Activated T-helper 1 cell treated with anti-CD3 and anti-CD28 coated beads, Interleukin-2, amount 50 U/mL, for 16 hours (primary cell): ENCODE measurements at regions not wholly inside any gene's neighbourhood (a gene's known extent, or its start where the extent isn't known, plus 50 kb on each side); places are given as distances from the start of the nearest gene placed in this dataset.
"Not testable (repeated sequence)": the region's sequence is repeated elsewhere in the genome, so short reads cannot be mapped to it uniquely, and the experiment has no call there.

Source experiments
- DNase-seq, 2 donors: peaks; one replicate each; pipeline ENCODE4 v3.0.0-alpha.2; 2020; ENCODE audit warnings: low read depth in 1 of 2, low spot score in 1 of 2

- not testable (repeated sequence) for DNase-seq
Observed at GRCh38 chr5:1598950-1599737, 75.4 kb upstream of the LPCAT1 start.

DNA sequence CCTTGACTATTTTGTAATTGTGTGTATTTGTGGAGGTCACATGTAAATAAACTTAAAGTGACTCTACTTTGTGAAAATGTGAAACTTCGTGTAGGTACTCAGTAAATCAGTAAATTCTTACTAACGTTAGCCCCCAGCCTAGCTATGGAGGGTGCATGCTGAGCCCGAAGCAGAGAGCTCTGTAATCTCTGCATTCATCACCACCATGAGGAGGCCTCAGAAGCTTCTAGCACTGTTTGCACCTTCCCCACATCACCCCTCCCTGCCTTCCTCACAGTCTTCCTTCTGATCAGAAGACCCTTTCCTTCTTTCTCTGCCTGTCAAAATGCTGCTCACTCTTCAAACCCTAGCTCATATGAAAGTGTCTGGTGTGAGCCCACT is 73.3 kb upstream of the LPCAT1 start:
- DNase-seq, result not testable (repeated sequence)

GRCh38 chr5:1596462-1597092 is 72.8 kb upstream of the LPCAT1 start:
- DNase-seq, result not testable (repeated sequence)

GRCh38 chr5:1594357-1595106 is 70.8 kb upstream of the LPCAT1 start:
- peak; percentile 15 to 22 for DNase-seq

DNA sequence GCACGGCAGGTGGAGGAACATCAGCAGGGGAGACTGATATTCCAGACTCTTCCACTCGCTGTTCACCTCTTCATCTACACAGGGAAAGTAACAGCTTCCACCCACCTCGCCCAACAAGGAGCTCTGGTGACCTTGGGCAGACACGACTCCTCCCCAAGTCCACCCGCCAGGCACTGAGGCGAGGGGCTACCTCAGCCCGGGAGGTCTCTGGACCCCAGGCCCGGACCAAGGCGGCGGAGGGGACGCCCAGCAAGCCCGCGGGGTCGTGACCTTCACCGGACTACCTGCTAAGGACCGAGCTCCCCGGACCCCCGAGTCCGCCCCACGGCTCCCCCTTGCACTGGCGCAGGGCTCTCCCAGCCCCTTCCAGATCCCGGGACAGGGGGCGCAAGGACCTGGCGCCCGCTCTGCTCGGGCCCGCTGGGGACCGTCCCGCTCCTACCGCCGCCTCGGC is 70.2 kb upstream of the LPCAT1 start:
- DNase-seq, result no peak

DNA sequence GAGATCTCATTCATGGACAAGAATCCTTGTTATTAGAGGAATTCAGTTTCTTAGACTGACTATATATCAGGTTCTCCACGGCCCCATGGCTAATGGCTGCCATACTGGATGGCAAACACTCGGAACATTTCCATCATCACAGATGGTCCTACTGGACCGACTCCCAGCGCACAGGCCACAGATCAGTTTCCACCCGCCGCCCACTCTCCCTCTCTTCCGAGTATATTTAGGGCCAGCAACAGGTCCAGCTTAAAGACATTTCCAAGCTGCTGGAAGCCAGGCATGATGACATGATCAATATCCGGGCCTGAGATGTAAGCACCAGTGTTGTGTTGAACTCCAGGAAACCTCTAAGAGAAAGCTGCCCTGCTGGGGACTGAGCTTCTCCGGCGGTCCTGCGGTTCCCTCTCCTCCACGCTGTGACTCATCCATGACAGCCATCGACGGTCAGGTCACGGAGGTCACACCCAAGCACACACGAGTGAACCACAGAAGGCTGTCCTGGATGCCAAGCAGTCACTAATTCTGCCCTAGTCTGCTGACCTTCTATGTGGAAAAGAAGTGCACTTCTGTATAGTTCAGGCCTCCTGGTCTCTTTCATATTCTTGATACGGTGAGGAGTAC is 64.4 kb upstream of the LPCAT1 start:
- not testable (repeated sequence) for DNase-seq

DNA sequence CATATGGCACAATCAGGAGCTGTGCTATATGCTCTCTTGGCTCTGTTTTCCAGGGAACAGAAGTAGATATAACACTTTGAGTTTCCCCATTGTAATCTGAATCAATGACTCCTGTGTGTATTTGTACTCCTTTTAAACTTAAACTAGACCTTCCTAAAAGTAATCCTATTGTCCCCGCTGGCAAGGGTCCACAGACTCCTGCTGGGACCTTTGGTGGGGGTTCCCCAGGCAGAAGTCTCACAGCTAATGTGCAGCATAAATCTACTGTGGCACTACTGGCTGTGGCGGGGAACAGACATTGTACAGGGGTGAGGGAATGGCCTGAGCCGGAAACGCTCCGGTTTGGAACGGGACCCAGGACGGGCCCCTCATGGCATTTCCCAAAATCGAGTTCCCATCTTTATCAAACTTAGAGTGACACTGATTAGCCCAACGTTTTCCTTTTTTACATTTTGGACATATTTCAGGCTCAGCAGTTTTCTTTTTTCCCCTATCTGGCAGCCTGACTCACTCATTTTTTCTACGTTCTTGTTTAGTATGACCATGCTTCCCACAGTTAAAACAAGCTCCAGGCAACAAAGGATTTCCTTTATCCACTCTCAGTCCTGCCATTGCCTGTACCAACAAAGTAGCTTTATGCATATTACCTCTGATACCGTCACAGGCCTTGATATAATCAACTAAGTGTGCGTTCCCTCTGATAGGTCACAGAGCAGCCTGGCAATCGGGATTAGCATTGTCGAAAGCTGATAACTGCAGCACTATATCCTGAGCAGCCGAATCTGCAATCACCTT is 59.5 kb upstream of the LPCAT1 start:
- not testable (repeated sequence) for DNase-seq

GRCh38 chr5:1579389-1579788 is 55.6 kb upstream of the LPCAT1 start:
- DNase-seq, result not testable (repeated sequence)

DNA sequence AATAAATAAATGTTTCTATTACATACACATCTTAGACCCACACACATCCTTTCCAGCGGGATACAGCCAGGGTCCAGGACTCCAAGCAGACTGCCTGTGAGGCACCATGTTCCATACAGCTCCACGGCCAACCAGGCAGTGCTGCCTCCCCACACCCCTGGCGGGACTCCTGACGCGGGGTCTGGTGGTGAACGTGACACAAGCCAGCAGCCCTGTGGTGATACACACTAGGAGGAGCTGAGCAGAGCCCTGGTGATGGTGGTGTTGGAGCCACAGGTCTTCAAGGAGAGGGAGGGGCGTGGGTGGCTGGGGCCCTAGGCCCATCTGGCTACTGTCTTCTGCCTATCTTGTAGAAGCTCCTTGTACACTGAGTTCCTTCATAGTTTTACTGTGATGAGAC is 53.1 kb upstream of the LPCAT1 start:
- not testable (repeated sequence) for DNase-seq

DNA sequence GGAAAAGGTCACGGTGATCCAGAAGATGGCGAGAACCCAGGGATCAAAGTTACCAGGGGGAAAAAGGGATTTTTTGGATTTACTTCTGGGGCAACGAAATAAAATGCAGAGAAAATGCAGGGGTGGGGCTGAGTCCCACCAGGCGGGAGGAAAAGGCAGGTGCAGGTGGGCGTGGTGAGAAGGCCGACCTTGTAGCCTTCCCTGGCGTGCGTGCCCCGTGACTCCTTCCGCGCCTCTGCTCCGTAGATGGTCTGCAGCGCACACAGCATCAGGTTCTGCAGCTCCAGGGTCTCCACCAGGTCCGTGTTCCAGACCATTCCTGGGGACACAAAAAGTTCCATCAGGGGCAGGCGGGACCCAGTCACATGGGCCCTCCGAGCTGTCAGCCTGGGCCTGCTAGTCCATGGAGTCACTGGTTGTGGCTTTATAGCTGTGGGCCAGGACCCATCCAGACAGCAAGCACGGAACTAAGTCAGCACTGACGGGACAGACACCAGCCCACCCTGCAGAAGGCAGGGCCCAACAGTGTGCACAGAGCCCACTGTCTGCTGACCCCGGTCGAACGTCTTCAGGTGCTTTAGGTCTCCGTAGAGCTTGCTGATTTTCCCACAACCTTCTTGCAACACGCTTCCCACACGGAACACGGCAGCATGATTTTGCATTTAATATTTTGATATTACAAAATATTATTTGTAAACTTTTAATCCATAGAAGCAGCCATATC is 52.4 kb upstream of the LPCAT1 start:
- not testable (repeated sequence) for DNase-seq

DNA sequence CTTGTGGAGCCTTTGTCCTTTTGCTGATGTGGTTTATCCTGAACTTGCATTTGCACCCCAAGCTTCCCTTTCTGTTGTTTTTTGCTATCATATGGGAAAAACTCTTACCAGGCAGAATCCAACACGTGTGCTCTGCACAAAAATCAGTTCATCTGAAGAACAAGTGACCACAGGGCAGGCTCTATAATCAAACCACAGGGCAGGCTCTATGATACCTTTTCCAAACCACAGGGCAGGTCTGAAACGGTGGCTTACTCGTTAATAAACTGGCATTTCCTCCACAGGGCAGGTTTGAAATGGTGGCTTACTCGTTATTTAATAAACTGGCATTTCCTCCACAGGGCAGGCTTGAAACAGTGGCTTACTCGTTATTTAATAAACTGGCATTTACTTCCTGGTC is 51.7 kb upstream of the LPCAT1 start:
- DNase-seq, result not testable (repeated sequence)

DNA sequence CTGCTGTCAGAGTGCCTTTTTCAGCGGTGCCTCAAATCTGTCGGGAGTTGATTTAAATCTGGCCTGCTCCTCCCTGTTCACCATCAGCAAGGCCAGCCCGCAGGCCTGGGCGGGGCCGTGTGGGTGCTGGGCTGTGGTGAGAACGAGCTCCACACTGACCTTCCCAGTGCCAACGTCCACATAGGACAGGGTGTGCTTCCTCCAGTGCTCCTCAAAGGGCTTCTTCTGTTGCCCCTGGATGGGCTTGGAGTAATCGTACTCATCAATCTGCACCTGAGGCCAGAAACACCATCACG is 50.2 kb upstream of the LPCAT1 start:
- not testable (repeated sequence) for DNase-seq

DNA sequence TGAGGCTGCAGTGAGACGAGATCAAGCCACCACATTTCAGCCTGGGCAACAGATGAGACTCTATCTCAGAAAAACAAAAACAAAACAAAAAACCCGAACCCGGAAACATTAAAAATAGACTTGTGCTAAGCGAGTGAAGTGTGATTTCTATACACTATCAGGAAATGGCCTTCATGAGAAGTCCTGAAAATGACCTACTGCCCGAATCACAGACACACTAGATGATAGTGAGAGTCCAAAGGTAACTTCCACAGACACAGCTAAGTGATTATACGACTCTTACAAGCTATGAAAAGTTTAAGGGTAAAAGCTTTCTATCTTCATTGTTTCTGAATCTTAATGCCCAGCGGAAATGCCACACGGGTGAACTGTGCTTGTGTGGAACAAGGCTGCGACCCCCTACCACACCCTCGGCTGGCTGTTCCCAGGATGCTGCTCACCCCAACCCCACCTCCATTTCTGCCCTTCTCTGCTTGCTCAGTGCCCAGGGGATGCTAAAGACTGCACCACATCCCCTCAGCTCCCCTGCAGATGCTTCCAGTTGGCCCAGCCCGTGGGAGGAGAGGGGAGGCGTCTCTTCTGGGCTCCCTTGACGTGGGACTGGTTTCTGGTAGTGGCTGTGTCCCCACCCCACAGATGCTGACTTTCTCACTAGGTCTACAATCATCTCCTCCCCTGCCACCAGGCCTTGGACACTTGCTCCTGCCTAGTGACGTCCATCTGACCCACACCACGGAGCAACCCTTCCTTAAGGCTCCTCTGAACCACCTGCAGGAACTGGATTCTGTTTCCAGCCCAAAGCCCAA is 49.7 kb upstream of the LPCAT1 start:
- not testable (repeated sequence) for DNase-seq
